T-helper 2 cell treated with Interferon-gamma antibody and Interleukin-4, amounts not matched to agents 5 μg/mL and 100 μg/mL, for 36 hours (primary cell): ENCODE measurements at regions not wholly inside any gene's neighbourhood (a gene's known extent, or its start where the extent isn't known, plus 50 kb on each side); places are given as distances from the start of the nearest gene placed in this dataset.

Experiments used
- DNase-seq: peaks from one replicate; pipeline ENCODE4 v3.0.0; 2021; ENCODE audit warnings: low spot score
- H3K27ac Mint-ChIP-seq: one replicate; pipeline ENCODE4 v1.8.0; 2021; ENCODE audit warnings: mild to moderate bottlenecking, mixed read lengths
- H3K27me3 Mint-ChIP-seq: one replicate; pipeline ENCODE4 v1.8.0; 2021; ENCODE audit warnings: low read depth, mixed read lengths
- H3K36me3 Mint-ChIP-seq: one replicate; pipeline ENCODE4 v1.8.0; 2021; ENCODE audit warnings: low read depth, mixed read lengths
- H3K4me1 Mint-ChIP-seq: one replicate; pipeline ENCODE4 v1.8.0; 2021; ENCODE audit warnings: low read depth, mixed read lengths
- H3K4me3 Mint-ChIP-seq: one replicate; pipeline ENCODE4 v1.8.0; 2022; ENCODE audit warnings: mild to moderate bottlenecking, moderate library complexity, mixed read lengths
- H3K9me3 Mint-ChIP-seq: one replicate; pipeline ENCODE4 v1.8.0; 2021; ENCODE audit warnings: mixed read lengths

DNA sequence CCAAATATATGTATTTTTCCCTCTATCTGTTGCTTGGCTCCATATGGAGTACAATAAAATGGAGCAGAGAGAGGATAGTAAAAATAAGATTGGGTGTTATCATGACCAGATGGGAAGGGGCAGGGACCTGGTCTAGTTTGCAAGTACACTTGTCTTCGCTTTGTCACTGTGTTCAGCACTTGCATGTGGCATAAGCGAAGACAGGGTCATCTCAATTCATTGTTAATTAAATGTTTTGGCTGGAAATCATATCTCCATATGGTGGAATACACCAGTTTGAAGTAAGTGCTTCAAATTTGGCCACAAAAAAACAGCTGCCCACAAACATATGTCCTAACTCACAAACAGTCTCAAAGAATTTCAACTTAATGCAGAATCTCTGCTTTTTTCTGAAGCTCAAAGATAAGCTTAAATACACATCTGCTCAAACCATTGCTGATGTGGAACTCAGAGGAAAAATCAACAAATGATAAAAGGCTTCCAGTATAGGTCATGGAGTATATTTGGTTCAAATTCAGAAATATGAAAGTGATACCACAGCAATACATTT is 865.4 kb downstream of the TLE4 start:
- Mint-ChIP-seq H3K27ac (no peak overlapping the region), H3K4me3 (no peak overlapping the region)

GRCh38 chr9:80435591-80435990 is 863.8 kb downstream of the TLE4 start:
- DNase-seq: no peak
- H3K4me3 Mint-ChIP-seq: no peak overlapping the region
- no peaks in the 10 kb centered on the region for H3K27me3 Mint-ChIP-seq
- no peaks in the 10 kb centered on the region for H3K36me3 Mint-ChIP-seq
- peaks cover 7% of the 10 kb centered on the region for H3K9me3 Mint-ChIP-seq
- H3K4me1 Mint-ChIP-seq: no peaks in the 10 kb centered on the region
- H3K27ac Mint-ChIP-seq: no peak overlapping the region

More for the DNA sequence above, 865.4 kb downstream of the TLE4 start:
- Mint-ChIP-seq H3K4me1 (no peaks in the 10 kb centered on the region), H3K27me3 (no peaks in the 10 kb centered on the region), H3K9me3 (peaks cover 13% of the 10 kb centered on the region), H3K36me3 (no peaks in the 10 kb centered on the region)
- no peak for DNase-seq

- H3K4me3 Mint-ChIP-seq: no peak overlapping the region
- no peaks in the 10 kb centered on the region for H3K27me3 Mint-ChIP-seq
- no peaks in the 10 kb centered on the region for H3K4me1 Mint-ChIP-seq
- H3K27ac Mint-ChIP-seq: no peak overlapping the region
- peaks cover 6% of the 10 kb centered on the region for H3K9me3 Mint-ChIP-seq
- no peak for DNase-seq
- no peaks in the 10 kb centered on the region for H3K36me3 Mint-ChIP-seq
These were observed 855.2 kb downstream of the TLE4 start for GRCh38 chr9:80426992-80427391.

DNA sequence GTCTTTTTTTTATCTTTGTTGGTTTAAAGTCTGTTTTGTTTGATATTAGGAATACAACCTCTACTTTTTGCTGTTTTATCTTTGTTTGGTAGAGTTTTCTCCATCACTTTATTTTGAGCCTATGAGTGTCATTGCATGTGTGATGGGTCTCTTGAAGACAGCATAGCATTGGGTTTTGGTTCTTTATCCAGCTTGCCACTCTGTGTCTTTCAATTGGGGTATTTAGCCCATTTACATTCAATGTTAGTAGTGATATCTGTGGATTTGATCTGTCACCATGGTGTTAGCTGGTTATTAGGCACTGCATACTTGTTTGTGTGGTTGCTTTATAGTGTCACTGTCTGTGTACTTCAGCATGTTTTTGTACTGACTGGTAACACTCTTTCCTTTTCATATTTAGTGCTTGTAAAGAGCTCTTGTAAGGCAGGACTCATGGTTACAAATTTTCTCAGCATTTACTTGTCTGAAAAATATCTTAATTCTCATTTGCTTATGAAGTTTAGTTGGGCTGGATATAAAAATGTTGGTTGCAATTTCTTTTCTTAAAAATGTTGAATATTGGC is 845.5 kb downstream of the TLE4 start:
- Mint-ChIP-seq H3K4me3 (no peak overlapping the region), H3K4me1 (no peaks in the 10 kb centered on the region), H3K27me3 (no peaks in the 10 kb centered on the region), H3K9me3 (peaks cover 48% of the 10 kb centered on the region), H3K36me3 (no peaks in the 10 kb centered on the region), H3K27ac (no peak overlapping the region)
- DNase-seq: no peak

DNA sequence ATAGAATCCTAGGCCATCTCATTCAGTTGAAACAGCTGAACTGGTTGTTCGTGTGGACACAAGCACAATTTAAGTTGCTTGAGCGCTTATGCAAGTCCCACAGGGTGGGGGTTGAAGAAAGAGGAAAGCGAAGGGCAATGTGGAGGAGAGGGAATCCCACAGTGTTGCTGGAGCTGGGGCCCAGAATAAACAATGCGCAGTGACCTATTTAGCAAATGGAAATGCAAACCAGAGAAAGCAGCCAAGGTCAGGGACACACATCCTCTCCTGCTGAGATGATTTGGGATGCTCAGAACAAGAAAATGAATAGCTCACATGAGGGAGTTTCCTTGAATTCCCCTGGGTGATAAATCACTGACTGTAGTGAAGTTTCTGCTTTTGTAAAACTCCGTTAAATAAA is 838.3 kb downstream of the TLE4 start:
- Mint-ChIP-seq H3K4me3 (no peak overlapping the region), H3K27ac (no peak overlapping the region), H3K9me3 (peaks cover 9% of the 10 kb centered on the region), H3K36me3 (no peaks in the 10 kb centered on the region), H3K4me1 (no peaks in the 10 kb centered on the region), H3K27me3 (no peaks in the 10 kb centered on the region)
- DNase-seq: no peak

- Mint-ChIP-seq H3K27ac (no peak overlapping the region), H3K4me1 (no peaks in the 10 kb centered on the region), H3K9me3 (peaks cover 20% of the 10 kb centered on the region), H3K36me3 (no peaks in the 10 kb centered on the region), H3K27me3 (no peaks in the 10 kb centered on the region), H3K4me3 (no peak overlapping the region)
- no peak for DNase-seq
These were observed 835.5 kb downstream of the TLE4 start for GRCh38 chr9:80407220-80407619.

- H3K27ac Mint-ChIP-seq: no peak overlapping the region
- H3K4me1 Mint-ChIP-seq: no peaks in the 10 kb centered on the region
- H3K36me3 Mint-ChIP-seq: no peaks in the 10 kb centered on the region
- H3K4me3 Mint-ChIP-seq: no peak overlapping the region
- DNase-seq: no peak
- H3K9me3 Mint-ChIP-seq: peaks cover 16% of the 10 kb centered on the region
- H3K27me3 Mint-ChIP-seq: no peaks in the 10 kb centered on the region
These were observed 829.5 kb downstream of the TLE4 start for GRCh38 chr9:80401243-80401642.

GRCh38 chr9:80400624-80401230 is 829.0 kb downstream of the TLE4 start:
- no peak for DNase-seq
- Mint-ChIP-seq H3K4me1 (no peaks in the 10 kb centered on the region), H3K9me3 (peaks cover 16% of the 10 kb centered on the region), H3K4me3 (no peak overlapping the region), H3K27me3 (no peaks in the 10 kb centered on the region), H3K27ac (no peak overlapping the region), H3K36me3 (no peaks in the 10 kb centered on the region)

- Mint-ChIP-seq H3K27ac (no peak overlapping the region), H3K4me3 (no peak overlapping the region), H3K36me3 (no peaks in the 10 kb centered on the region), H3K4me1 (no peaks in the 10 kb centered on the region), H3K9me3 (peaks cover 16% of the 10 kb centered on the region), H3K27me3 (no peaks in the 10 kb centered on the region)
- DNase-seq: no peak
These were observed 827.8 kb downstream of the TLE4 start for GRCh38 chr9:80399606-80400005.

DNA sequence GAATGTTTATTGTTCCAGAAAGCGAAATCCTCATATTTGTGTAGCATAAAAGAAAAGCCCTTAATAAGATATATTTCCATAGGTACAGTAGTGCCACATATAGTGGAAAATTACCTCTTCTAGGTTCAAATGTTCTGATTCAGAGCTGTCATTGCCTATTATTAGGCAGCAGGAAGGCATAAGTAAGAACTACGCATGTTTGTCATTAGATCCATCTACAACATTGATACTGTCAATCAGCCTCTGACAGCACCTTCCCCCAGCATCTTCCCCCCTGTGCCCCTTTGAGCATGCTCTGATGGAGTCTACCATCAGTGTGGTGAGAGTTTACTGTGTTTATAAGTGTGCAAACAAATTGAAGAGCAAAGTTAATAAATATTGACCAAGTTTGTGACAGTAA is 816.1 kb downstream of the TLE4 start:
- H3K4me3 Mint-ChIP-seq: no peak overlapping the region

GRCh38 chr9:80385246-80385645 is 813.5 kb downstream of the TLE4 start:
- Mint-ChIP-seq H3K36me3 (no peaks in the 10 kb centered on the region), H3K27ac (no peak overlapping the region), H3K4me3 (no peak overlapping the region), H3K9me3 (peaks cover 4% of the 10 kb centered on the region), H3K4me1 (no peaks in the 10 kb centered on the region), H3K27me3 (no peaks in the 10 kb centered on the region)
- DNase-seq: no peak

More for the DNA sequence above, 816.1 kb downstream of the TLE4 start:
- Mint-ChIP-seq H3K27me3 (no peaks in the 10 kb centered on the region), H3K9me3 (peaks cover 5% of the 10 kb centered on the region), H3K4me1 (no peaks in the 10 kb centered on the region), H3K27ac (no peak overlapping the region), H3K36me3 (no peaks in the 10 kb centered on the region)
- no peak for DNase-seq

- Mint-ChIP-seq H3K27ac (no peak overlapping the region), H3K36me3 (no peaks in the 10 kb centered on the region), H3K4me1 (no peaks in the 10 kb centered on the region), H3K27me3 (no peaks in the 10 kb centered on the region), H3K9me3 (peaks cover 8% of the 10 kb centered on the region), H3K4me3 (no peak overlapping the region)
- DNase-seq: no peak
These were observed 811.6 kb downstream of the TLE4 start for GRCh38 chr9:80383331-80383730.

DNA sequence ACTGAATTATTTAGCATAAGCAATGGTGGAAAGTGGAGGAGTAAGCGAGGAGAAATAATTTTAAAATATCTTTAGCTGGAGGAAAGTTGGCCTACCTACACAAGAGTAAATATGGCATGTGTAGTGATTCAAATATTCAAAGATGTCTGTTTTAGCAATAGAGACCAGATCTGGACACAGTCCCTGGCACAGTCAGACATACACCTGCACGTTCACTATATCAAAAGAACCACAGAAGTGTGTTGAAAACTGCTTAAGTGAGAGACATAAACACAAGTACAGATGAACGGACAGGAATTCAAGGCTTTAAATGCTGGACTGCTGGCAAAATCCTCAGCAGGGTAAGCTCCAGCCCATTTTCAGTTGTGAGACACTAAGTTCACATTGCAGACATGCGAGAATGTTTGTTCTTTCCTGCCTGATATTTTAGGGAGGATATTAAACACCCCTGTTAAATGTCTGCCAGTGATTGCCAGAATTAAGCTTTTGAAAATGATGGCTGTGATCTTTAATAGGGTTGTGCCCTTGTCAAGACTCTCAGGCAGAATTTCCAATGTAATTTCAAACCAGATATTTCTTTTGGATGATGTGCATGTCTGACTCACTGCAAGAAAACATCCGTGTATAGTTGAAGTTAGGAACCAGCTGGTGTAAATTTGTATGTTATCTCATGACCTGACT is 810.6 kb downstream of the TLE4 start:
- Mint-ChIP-seq H3K4me1 (no peaks in the 10 kb centered on the region), H3K27ac (no peak overlapping the region), H3K36me3 (no peaks in the 10 kb centered on the region), H3K9me3 (peaks cover 8% of the 10 kb centered on the region), H3K4me3 (no peak overlapping the region), H3K27me3 (no peaks in the 10 kb centered on the region)
- no peak for DNase-seq

DNA sequence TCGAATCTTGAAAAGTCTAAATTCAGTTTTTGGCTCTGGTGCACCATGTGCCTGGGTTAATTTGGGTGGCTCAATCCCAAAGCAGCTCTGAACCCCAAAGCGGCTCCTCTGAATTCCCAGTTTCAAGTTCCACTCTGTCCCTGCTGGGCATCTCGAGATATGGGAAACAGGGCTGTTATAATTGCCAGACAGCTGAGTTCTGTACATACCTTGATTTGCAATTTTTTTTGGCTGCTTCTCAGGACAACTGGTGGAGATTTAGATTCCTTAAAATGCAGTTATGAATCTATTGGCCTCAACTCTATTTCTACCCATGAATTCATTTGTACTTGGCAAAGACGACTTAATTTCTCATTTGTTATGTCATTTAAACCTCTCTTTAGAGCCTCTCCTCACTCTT is 808.5 kb downstream of the TLE4 start:
- Mint-ChIP-seq H3K4me3 (no peak overlapping the region), H3K27me3 (no peaks in the 10 kb centered on the region), H3K36me3 (no peaks in the 10 kb centered on the region), H3K4me1 (no peaks in the 10 kb centered on the region), H3K9me3 (peaks cover 8% of the 10 kb centered on the region), H3K27ac (no peak overlapping the region)
- no peak for DNase-seq
